Esophagus squamous epithelium (tissue), 5 donors: ENCODE measurements at regions not wholly inside any gene's neighbourhood (a gene's known extent, or its start where the extent isn't known, plus 50 kb on each side); places are given as distances from the start of the nearest gene placed in this dataset.

Experiments
- DNase-seq: peaks from one replicate; lab custom pipeline; 2025; lab: John Stamatoyannopoulos, UW
- H3K27ac ChIP-seq, 4 donors: fragments of 200-600 bp; sonication (generic); one replicate each; pipeline ENCODE4 v1.5.1; 2016 to 2019; ENCODE audit warnings: mild to moderate bottlenecking in 1 of 4
- H3K27me3 ChIP-seq, 4 donors: fragments of 200-600 bp; sonication (generic); 1 replicate in 3 of 4; 2 replicates in 1 of 4; pipeline versions ENCODE4 v1.5.1 to v1.6.0; 2017 to 2021; ENCODE audit warnings: antibody characterized with exemption in 1 of 4
- H3K36me3 ChIP-seq, 3 donors: fragments of 200-600 bp; sonication (generic); one replicate each; pipeline ENCODE4 v1.5.1; 2016 to 2019
- H3K4me1 ChIP-seq, 3 donors: fragments of 200-600 bp; sonication (generic); one replicate each; pipeline ENCODE4 v1.5.1; 2017 to 2019
- H3K4me3 ChIP-seq, 4 donors: fragments of 200-600 bp; sonication (generic); 1 replicate in 3 of 4; 2 replicates in 1 of 4; pipeline ENCODE4 v1.5.1; 2016 to 2019; ENCODE audit warnings: mild to moderate bottlenecking in 2 of 4, moderate library complexity in 1 of 4
- H3K9me3 ChIP-seq, 3 donors: fragments of 200-600 bp; sonication (generic); one replicate each; pipeline ENCODE4 v1.5.1; 2016 to 2019
- POLR2A ChIP-seq, 4 donors: fragments of 450-650 bp; IDR thresholded peaks; one replicate each; pipeline ENCODE4 v1.6.1; 2017; ENCODE audit warnings: antibody characterized with exemption in 4 of 4, mild to moderate bottlenecking in 4 of 4, moderate library complexity in 3 of 4
- WGBS, 2 donors: methylation state at CpG; one replicate each; pipeline ENCODE4 v1.1.5; 2018; 5-methylcytosine and 5-hydroxymethylcytosine counted together
- intact Hi-C: fragments of 100-400 bp; cut with DNase I; formaldehyde crosslinking; loops from one replicate; pipeline ENCODE4 v1.15.0; 2022
- TF ChIP-seq, protein P1 (sequence below), 6 experiments: fragments of 450-650 bp in 4 of 6; fragments of 200-600 bp in 2 of 6; sonication (generic) in 2 of 6; IDR thresholded peaks; one replicate each; pipeline ENCODE4 v1.5.1; 2016 to 2019; ENCODE audit warnings: antibody characterized with exemption in 6 of 6, mild to moderate bottlenecking in 4 of 6, moderate library complexity in 4 of 6
- donor health status: DM: yes; HTN: yes; CAD: no.

DNA sequence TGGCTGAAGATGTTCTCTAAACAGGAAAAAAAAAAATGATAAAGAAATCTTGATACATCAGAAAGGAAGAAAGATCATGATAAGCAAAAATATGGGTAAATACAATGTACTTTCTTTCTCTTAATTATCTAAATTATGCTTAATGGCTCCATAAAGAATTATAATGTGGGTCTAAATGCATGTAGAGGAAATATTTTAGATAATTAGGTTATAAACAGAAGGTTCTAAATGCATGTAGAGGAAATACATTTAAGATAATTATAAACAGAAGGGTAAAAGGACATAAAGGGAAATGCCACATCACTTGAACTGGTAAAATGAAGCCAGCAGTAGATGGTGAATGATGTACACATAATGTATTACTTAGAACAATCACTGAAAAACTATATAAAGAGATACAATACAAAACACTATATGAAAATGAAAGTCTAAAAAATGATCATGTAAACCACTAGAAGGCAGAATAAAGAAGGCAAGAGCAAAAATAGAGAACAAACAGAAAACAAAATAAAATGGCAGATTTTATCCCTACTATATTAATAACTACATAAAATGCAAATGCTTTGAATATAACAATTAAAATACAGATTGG lies 308.4 kb upstream of the CDH2 start:
- DNase-seq: no peak
- Histone ChIP-seq H3K36me3 (no peaks in the 10 kb centered on the region), H3K9me3 (peaks cover 0 to 11% (median 0%) of the 10 kb centered on the region in 3 donors), H3K4me1 (no peaks in the 10 kb centered on the region), H3K27ac (no peak overlapping the region), H3K27me3 (no peaks in the 10 kb centered on the region), H3K4me3 (no peak overlapping the region)
- intact Hi-C loops: no loop called here
- no peak for TF ChIP-seq POLR2A (IDR thresholded peaks at IDR 0.05)
- TF ChIP-seq, protein P1, sequence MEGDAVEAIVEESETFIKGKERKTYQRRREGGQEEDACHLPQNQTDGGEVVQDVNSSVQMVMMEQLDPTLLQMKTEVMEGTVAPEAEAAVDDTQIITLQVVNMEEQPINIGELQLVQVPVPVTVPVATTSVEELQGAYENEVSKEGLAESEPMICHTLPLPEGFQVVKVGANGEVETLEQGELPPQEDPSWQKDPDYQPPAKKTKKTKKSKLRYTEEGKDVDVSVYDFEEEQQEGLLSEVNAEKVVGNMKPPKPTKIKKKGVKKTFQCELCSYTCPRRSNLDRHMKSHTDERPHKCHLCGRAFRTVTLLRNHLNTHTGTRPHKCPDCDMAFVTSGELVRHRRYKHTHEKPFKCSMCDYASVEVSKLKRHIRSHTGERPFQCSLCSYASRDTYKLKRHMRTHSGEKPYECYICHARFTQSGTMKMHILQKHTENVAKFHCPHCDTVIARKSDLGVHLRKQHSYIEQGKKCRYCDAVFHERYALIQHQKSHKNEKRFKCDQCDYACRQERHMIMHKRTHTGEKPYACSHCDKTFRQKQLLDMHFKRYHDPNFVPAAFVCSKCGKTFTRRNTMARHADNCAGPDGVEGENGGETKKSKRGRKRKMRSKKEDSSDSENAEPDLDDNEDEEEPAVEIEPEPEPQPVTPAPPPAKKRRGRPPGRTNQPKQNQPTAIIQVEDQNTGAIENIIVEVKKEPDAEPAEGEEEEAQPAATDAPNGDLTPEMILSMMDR (IDR thresholded peaks at IDR 0.05): no peak

- WGBS, 2 donors: 29 to 40% methylated on average over 1 of the region's 1 CpG
- intact Hi-C loops: no loop called here
- Histone ChIP-seq H3K4me1 (no peaks in the 10 kb centered on the region), H3K27me3 (no peaks in the 10 kb centered on the region), H3K36me3 (no peaks in the 10 kb centered on the region), H3K27ac (no peak overlapping the region), H3K4me3 (no peak overlapping the region), H3K9me3 (peaks cover 0 to 7% (median 0%) of the 10 kb centered on the region in 3 donors)
- TF ChIP-seq POLR2A (IDR thresholded peaks at IDR 0.05): no peak
- no peak for DNase-seq
These were observed 301.6 kb upstream of the CDH2 start for GRCh38 chr18:28478531-28478930.

DNA sequence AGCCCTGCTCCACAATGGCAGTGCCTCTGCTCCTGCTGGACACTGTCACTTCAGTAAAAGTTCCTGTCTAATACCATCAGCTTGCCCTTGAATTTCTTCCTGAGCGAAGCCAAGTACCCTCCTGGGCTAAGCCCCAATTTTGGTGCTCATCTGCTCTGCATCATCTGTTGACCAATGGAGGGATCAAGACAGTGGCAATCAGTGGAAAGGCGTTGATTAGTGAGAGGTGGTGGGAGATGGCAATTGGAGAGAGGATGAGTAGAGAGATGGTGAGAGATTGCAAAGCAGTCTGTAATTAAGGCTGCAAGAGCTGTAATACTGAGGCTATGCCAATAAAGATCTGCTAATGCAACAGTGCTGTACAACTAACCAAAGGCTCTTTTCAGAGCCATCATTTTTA lies 299.4 kb upstream of the CDH2 start:
- intact Hi-C loops: no loop called here
- Histone ChIP-seq H3K27me3 (no peaks in the 10 kb centered on the region), H3K4me1 (no peaks in the 10 kb centered on the region), H3K4me3 (no peak overlapping the region), H3K36me3 (no peaks in the 10 kb centered on the region), H3K27ac (no peak overlapping the region), H3K9me3 (peaks cover 0 to 2% (median 0%) of the 10 kb centered on the region in 3 donors)
- TF ChIP-seq, protein P1 (IDR thresholded peaks at IDR 0.05): no peak
- no peak for TF ChIP-seq POLR2A (IDR thresholded peaks at IDR 0.05)
- 56 to 67% methylated on average over 1 of the region's 2 CpGs for WGBS, 2 donors
- DNase-seq: no peak

- intact Hi-C loops: no loop called here
- WGBS, 2 donors: 25 to 31% methylated on average over 2 of the region's 2 CpGs
- no peaks in the 10 kb centered on the region for H3K36me3 ChIP-seq
- H3K27me3 ChIP-seq: no peaks in the 10 kb centered on the region
- H3K4me1 ChIP-seq: no peaks in the 10 kb centered on the region
- no peak overlapping the region for H3K4me3 ChIP-seq
- no peak for DNase-seq
- no peak for TF ChIP-seq POLR2A (IDR thresholded peaks at IDR 0.05)
- TF ChIP-seq, protein P1 (IDR thresholded peaks at IDR 0.05): no peak
- no peaks in the 10 kb centered on the region for H3K9me3 ChIP-seq
- H3K27ac ChIP-seq: no peak overlapping the region
These were observed 293.0 kb upstream of the CDH2 start for GRCh38 chr18:28469946-28470345.

DNA sequence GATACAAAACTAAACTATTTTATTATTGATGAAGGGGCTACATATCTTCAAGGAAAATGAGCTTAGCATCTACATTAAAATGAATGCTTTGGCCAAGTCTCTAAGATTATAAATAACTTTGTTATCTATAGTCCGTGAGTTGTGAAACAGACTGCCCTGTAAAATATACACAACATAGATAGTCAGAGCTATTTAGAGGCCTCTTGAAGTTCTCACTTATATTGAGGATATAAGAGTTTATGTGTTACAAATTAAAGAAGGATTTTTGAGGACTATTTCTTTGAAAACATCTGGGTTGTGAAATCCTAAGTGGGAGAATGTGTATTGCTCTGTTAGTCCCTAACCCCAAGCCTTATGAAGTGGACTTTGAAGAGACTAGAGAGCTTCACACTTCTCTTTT lies 292.0 kb upstream of the CDH2 start:
- no peaks in the 10 kb centered on the region for H3K4me1 ChIP-seq
- no peaks in the 10 kb centered on the region for H3K36me3 ChIP-seq
- no peak for DNase-seq
- H3K27me3 ChIP-seq: no peaks in the 10 kb centered on the region
- no peaks in the 10 kb centered on the region for H3K9me3 ChIP-seq
- TF ChIP-seq POLR2A (IDR thresholded peaks at IDR 0.05): no peak
- TF ChIP-seq, protein P1 (IDR thresholded peaks at IDR 0.05): no peak
- 36 to 65% methylated on average over 1 of the region's 1 CpG for WGBS, 2 donors
- H3K27ac ChIP-seq: no peak overlapping the region
- H3K4me3 ChIP-seq: no peak overlapping the region
- intact Hi-C loops: no loop called here

DNA sequence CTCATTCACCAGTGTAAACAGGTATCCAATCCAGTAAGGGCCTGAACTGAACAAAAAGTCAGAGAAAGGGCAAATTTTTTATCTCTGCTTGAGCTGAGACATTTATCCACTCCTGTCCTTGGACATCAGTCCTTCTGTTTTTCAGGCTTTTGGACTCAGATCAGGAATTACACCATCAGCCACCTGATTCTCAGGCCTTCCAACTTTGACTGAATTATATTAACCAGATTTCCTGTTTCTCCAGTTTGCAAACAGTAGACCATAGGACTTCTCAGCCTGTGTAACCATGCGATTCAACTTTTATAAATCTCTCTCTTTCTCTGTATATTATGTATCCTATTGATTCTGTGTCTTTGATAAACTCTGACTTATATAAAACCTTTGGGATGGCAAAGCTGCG lies 289.3 kb upstream of the CDH2 start:
- WGBS, 2 donors: 78 to 79% methylated on average over 2 of the region's 2 CpGs
- H3K9me3 ChIP-seq: no peaks in the 10 kb centered on the region
- intact Hi-C loops: no loop called here
- TF ChIP-seq, protein P1 (IDR thresholded peaks at IDR 0.05): no peak
- no peak for TF ChIP-seq POLR2A (IDR thresholded peaks at IDR 0.05)
- H3K36me3 ChIP-seq: no peaks in the 10 kb centered on the region
- H3K4me1 ChIP-seq: no peaks in the 10 kb centered on the region
- H3K27me3 ChIP-seq: no peaks in the 10 kb centered on the region
- H3K27ac ChIP-seq: no peak overlapping the region
- DNase-seq: no peak
- H3K4me3 ChIP-seq: no peak overlapping the region
